Immature natural killer cell (primary cell): ENCODE measurements at regions not wholly inside any gene's neighbourhood (a gene's known extent, or its start where the extent isn't known, plus 50 kb on each side); places are given as distances from the start of the nearest gene placed in this dataset.

Source experiments
- DNase-seq, 3 donors: peaks; one replicate each; pipeline ENCODE4 v3.0.0; 2022; ENCODE audit warnings: mixed read lengths in 1 of 3
- H3K27ac Mint-ChIP-seq, 6 donors: one replicate each; pipeline ENCODE4 v1.8.0; 2020; ENCODE audit warnings: mixed read lengths in 6 of 6, mild to moderate bottlenecking in 5 of 6, inconsistent platforms in 4 of 6, moderate library complexity in 3 of 6
- H3K27me3 Mint-ChIP-seq, 3 donors: one replicate each; pipeline ENCODE4 v1.8.0; 2020 to 2021; ENCODE audit warnings: low read depth in 3 of 3, mild to moderate bottlenecking in 3 of 3, mixed read lengths in 3 of 3, moderate library complexity in 3 of 3, inconsistent platforms in 1 of 3
- H3K36me3 Mint-ChIP-seq, 3 donors: one replicate each; pipeline ENCODE4 v1.8.0; 2020; ENCODE audit warnings: mixed read lengths in 3 of 3, inconsistent platforms in 2 of 3, mild to moderate bottlenecking in 2 of 3
- H3K4me1 Mint-ChIP-seq, 2 donors: one replicate each; pipeline ENCODE4 v1.8.0; 2020; ENCODE audit warnings: inconsistent platforms in 2 of 2, mild to moderate bottlenecking in 2 of 2, mixed read lengths in 2 of 2, moderate library complexity in 1 of 2
- H3K4me3 Mint-ChIP-seq, 5 donors: one replicate each; pipeline ENCODE4 v1.8.0; 2020; ENCODE audit warnings: mild to moderate bottlenecking in 5 of 5, mixed read lengths in 5 of 5, inconsistent platforms in 3 of 5, moderate library complexity in 3 of 5
- H3K9me3 Mint-ChIP-seq, 6 donors: one replicate each; pipeline ENCODE4 v1.8.0; 2020; ENCODE audit warnings: mild to moderate bottlenecking in 6 of 6, mixed read lengths in 6 of 6, inconsistent platforms in 4 of 6, moderate library complexity in 3 of 6

- Mint-ChIP-seq H3K9me3 (peaks cover 0 to 1% (median 0%) of the 10 kb centered on the region in 6 donors), H3K27ac (peak overlapping the region in 1 of 6 donors; percentile 46), H3K27me3 (peaks cover 3 to 23% (median 20%) of the 10 kb centered on the region in 3 donors), H3K4me1 (peaks cover 17 to 20% of the 10 kb centered on the region in 2 donors), H3K4me3 (no peak overlapping the region), H3K36me3 (peaks cover 0 to 3% (median 3%) of the 10 kb centered on the region in 3 donors)
- DNase-seq: no peak
Observed at GRCh38 chr22:42320443-42321416, 50.3 kb upstream of the TCF20 start.
